Endothelial cell of umbilical vein (primary cell): ENCODE measurements at regions not wholly inside any gene's neighbourhood (a gene's known extent, or its start where the extent isn't known, plus 50 kb on each side); places are given as distances from the start of the nearest gene placed in this dataset.

Experiments used
- BruUV-seq: library from RNA; stranded (reverse); fragments of 400-500 nt; replicated peaks from 2 replicates; lab custom pipeline; 2021; lab: Mats Ljungman, UMichigan
- CTCF ChIA-PET: fragments of 300-600, 350-600 bp; sonication (Branson Sonifier 250); formaldehyde crosslinking; loops from one replicate; lab custom pipeline; 2021; ENCODE audit warnings: antibody characterized with exemption, inconsistent platforms; lab: Charles Lee
- POLR2A ChIA-PET: fragments of 300-600, 350-600 bp; sonication (Branson Sonifier 250); formaldehyde crosslinking; loops from one replicate; lab custom pipeline; 2021; ENCODE audit warnings: antibody characterized with exemption, inconsistent platforms; lab: Charles Lee
- DNase-seq: peaks from one replicate; pipeline ENCODE4 v3.0.0-alpha.2; 2011; ENCODE audit warnings: low read depth, low spot score
- FAIRE-seq: peaks from 2 replicates; lab custom pipeline; 2011; peaks lifted over from hg19 to GRCh38; lab: Jason Lieb, UNC
- H2AFZ ChIP-seq: 2 replicates; pipeline ENCODE4 v1.6.0; 2012; ENCODE audit warnings: low read depth, low read length, control low read depth, inconsistent platforms
- H3K27ac ChIP-seq: 2 replicates; pipeline ENCODE4 v1.5.1; 2011; ENCODE audit warnings: low read depth, mild to moderate bottlenecking, control low read depth, low read length, moderate library complexity; ENCODE audit not compliant: insufficient read depth
- H3K27me3 ChIP-seq, 2 experiments: 2 replicates each; pipeline versions ENCODE4 v1.6.0 to v1.6.1; 2011; ENCODE audit warnings: low read length in 2 of 2, mixed read lengths in 1 of 2; ENCODE audit not compliant: control insufficient read depth in 2 of 2, insufficient read depth in 2 of 2
- H3K36me3 ChIP-seq, 2 experiments: 2 replicates in 1 of 2; 3 replicates in 1 of 2; pipeline ENCODE4 v1.5.1; 2011; ENCODE audit warnings: low read length in 2 of 2, mild to moderate bottlenecking in 1 of 2, moderate library complexity in 1 of 2; ENCODE audit not compliant: control insufficient read depth in 2 of 2, insufficient read depth in 2 of 2; ENCODE audit errors: extremely low read depth in 1 of 2
- H3K4me1 ChIP-seq: 3 replicates; pipeline ENCODE4 v1.5.1; 2011; ENCODE audit warnings: mild to moderate bottlenecking, low read length; ENCODE audit not compliant: control insufficient read depth, insufficient read depth; ENCODE audit errors: extremely low read depth
- H3K4me2 ChIP-seq: 2 replicates; pipeline ENCODE4 v1.6.1; 2011; ENCODE audit warnings: low read length, control low read depth, mixed read lengths; ENCODE audit not compliant: insufficient read depth
- H3K4me3 ChIP-seq, 3 experiments: fragments of 200-600 bp in 1 of 3; sonication (generic), shearing (Covaris generic) in 1 of 3; replicated peaks in 1 of 3; 2 replicates each; pipeline ENCODE4 v1.5.1; 2011 to 2016; ENCODE audit warnings: control low read depth in 3 of 3, low read length in 3 of 3, mild to moderate bottlenecking in 2 of 3, inconsistent platforms in 1 of 3, low read depth in 1 of 3, moderate library complexity in 1 of 3; ENCODE audit not compliant: insufficient read depth in 1 of 3
- H3K79me2 ChIP-seq: 2 replicates; pipeline ENCODE4 v1.6.0; 2012; ENCODE audit warnings: low read length, inconsistent platforms; ENCODE audit not compliant: control insufficient read depth, insufficient read depth
- H3K9ac ChIP-seq: replicated peaks from 2 replicates; pipeline ENCODE3; 2011; ENCODE audit warnings: low read length, control low read depth; ENCODE audit not compliant: insufficient read depth; ENCODE audit errors: extremely low read depth
- H3K9me1 ChIP-seq: replicated peaks from 3 replicates; pipeline ENCODE4 v1.6.0; 2011; ENCODE audit warnings: mild to moderate bottlenecking, low read length; ENCODE audit not compliant: control insufficient read depth, insufficient read depth; ENCODE audit errors: extremely low read depth
- H3K9me3 ChIP-seq: replicated peaks from 2 replicates; pipeline ENCODE4 v1.5.1; 2012; ENCODE audit warnings: low read length, inconsistent platforms; ENCODE audit not compliant: control insufficient read depth, insufficient read depth
- H4K20me1 ChIP-seq: replicated peaks from 2 replicates; pipeline ENCODE3; 2011; ENCODE audit warnings: mild to moderate bottlenecking, low read length; ENCODE audit not compliant: control insufficient read depth, insufficient read depth; ENCODE audit errors: extremely low read depth
- EZH2 ChIP-seq: IDR thresholded peaks from 2 replicates; pipeline ENCODE4 v1.6.1; 2012; ENCODE audit warnings: borderline replicate concordance, low read depth, mild to moderate bottlenecking, moderate library complexity, low read length, inconsistent platforms; ENCODE audit not compliant: severe bottlenecking
- FOS ChIP-seq: IDR thresholded peaks from 2 replicates; pipeline ENCODE4 v1.6.1; 2011; ENCODE audit warnings: mild to moderate bottlenecking, low read length, moderate library complexity, borderline replicate concordance; ENCODE audit not compliant: insufficient read depth
- GATA2 ChIP-seq: IDR thresholded peaks from 2 replicates; pipeline ENCODE4 v1.7.0; 2011; ENCODE audit warnings: low read depth, mild to moderate bottlenecking, moderate library complexity, mixed read lengths, low read length; ENCODE audit not compliant: insufficient read length, insufficient read depth
- JUN ChIP-seq: IDR thresholded peaks from 2 replicates; pipeline ENCODE4 v1.6.1; 2011; ENCODE audit warnings: borderline replicate concordance, low read depth; ENCODE audit not compliant: insufficient read length, insufficient read depth
- MYC ChIP-seq: IDR thresholded peaks from one replicate; pipeline ENCODE4 v1.6.1; 2011; ENCODE audit warnings: mild to moderate bottlenecking, low read depth, low read length
- POLR2A ChIP-seq: IDR thresholded peaks from 2 replicates; pipeline ENCODE4 v1.6.1; 2012; ENCODE audit warnings: low read depth, mild to moderate bottlenecking, control low read depth, low read length
- POLR2AphosphoS5 ChIP-seq: IDR thresholded peaks from 2 replicates; pipeline ENCODE4 v1.6.1; 2012; ENCODE audit warnings: low read depth, mild to moderate bottlenecking, control low read depth, low read length, moderate library complexity; ENCODE audit not compliant: insufficient read depth
- dilution Hi-C: fragments of 300-500 bp; cut with MboI; formaldehyde crosslinking; loops from one replicate; pipeline ENCODE4 v1.15.0; 2019; ENCODE audit warnings: low sequenced_read_pairs; ENCODE audit not compliant: extremely low pct_ligation_motif_present
- intact Hi-C: fragments of 100-400 bp; cut with micrococcal nuclease; formaldehyde crosslinking; loops from one replicate; pipeline ENCODE4 v1.10.0; 2022
- TF ChIP-seq, protein P1 (sequence below), 2 donors: IDR thresholded peaks; 1 replicate in 1 of 2; 2 replicates in 1 of 2; pipeline ENCODE4 v1.5.1; 2011; ENCODE audit warnings: low read length in 2 of 2, mild to moderate bottlenecking in 2 of 2, moderate library complexity in 2 of 2, control low read depth in 1 of 2, inconsistent platforms in 1 of 2, low read depth in 1 of 2; ENCODE audit not compliant: insufficient read depth in 1 of 2; ENCODE audit errors: extremely low read depth in 1 of 2
- TF ChIP-seq, protein P2 (sequence below): IDR thresholded peaks from 2 replicates; pipeline ENCODE4 v1.6.1; 2011; ENCODE audit not compliant: insufficient read depth, insufficient read length

DNA sequence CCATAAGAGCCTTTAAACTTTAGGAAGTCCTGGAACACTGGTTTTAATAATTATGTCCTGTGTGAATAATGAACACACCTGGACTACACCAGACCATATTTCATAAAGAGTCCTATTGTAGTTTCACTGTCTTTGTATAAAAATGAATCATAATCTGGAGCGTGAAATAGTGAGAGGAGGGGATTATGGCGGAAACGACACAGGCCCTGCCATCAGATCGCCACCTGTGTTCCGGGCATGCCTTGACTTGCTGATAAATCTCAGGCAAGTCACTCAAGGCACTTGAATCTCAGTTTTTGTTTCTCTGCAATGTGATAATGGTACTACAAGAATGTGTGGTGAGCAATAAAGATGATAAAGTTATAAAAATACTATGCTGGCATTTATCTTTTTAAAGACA is 995.5 kb downstream of the MCTP2 start:
- no peak for DNase-seq
- no peak for TF ChIP-seq MYC
- no peak for TF ChIP-seq EZH2
- no peak for TF ChIP-seq POLR2AphosphoS5
- TF ChIP-seq GATA2 = no peak
- TF ChIP-seq, protein P1, sequence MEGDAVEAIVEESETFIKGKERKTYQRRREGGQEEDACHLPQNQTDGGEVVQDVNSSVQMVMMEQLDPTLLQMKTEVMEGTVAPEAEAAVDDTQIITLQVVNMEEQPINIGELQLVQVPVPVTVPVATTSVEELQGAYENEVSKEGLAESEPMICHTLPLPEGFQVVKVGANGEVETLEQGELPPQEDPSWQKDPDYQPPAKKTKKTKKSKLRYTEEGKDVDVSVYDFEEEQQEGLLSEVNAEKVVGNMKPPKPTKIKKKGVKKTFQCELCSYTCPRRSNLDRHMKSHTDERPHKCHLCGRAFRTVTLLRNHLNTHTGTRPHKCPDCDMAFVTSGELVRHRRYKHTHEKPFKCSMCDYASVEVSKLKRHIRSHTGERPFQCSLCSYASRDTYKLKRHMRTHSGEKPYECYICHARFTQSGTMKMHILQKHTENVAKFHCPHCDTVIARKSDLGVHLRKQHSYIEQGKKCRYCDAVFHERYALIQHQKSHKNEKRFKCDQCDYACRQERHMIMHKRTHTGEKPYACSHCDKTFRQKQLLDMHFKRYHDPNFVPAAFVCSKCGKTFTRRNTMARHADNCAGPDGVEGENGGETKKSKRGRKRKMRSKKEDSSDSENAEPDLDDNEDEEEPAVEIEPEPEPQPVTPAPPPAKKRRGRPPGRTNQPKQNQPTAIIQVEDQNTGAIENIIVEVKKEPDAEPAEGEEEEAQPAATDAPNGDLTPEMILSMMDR (IDR thresholded peaks at IDR 0.05; ENCODE audit: extremely low read depth in 1 of 2, insufficient read depth in 1 of 2, low read depth in 1 of 2, low read length in 2 of 2) = no peak
- TF ChIP-seq JUN = no peak
- no peak for TF ChIP-seq POLR2A
- TF ChIP-seq, protein P2, sequence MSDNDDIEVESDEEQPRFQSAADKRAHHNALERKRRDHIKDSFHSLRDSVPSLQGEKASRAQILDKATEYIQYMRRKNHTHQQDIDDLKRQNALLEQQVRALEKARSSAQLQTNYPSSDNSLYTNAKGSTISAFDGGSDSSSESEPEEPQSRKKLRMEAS = no peak
- no peak for TF ChIP-seq FOS
- no peak overlapping the region for H2AFZ ChIP-seq
- dilution Hi-C loops = no loop called here
- H3K27ac ChIP-seq = no peak overlapping the region
- H3K4me1 ChIP-seq = no peaks in the 10 kb centered on the region
- no peaks in the 10 kb centered on the region for H4K20me1 ChIP-seq
- H3K27me3 ChIP-seq = no peaks in the 10 kb centered on the region
- H3K9me1 ChIP-seq = no peaks in the 10 kb centered on the region
- ChIA-PET POLR2A (no interaction called here), CTCF (no interaction called here)
- no peaks in the 10 kb centered on the region for H3K9me3 ChIP-seq
- H3K79me2 ChIP-seq = no peaks in the 10 kb centered on the region
- no peak for FAIRE-seq
- BruUV-seq = no TSS peak
- intact Hi-C loops = no loop called here
- H3K9ac ChIP-seq = no peak overlapping the region
- H3K4me2 ChIP-seq = no peak overlapping the region
- no peaks in the 10 kb centered on the region for H3K36me3 ChIP-seq
- no peak overlapping the region for H3K4me3 ChIP-seq
